ENCODE measurements at regions not wholly inside any gene's neighbourhood (a gene's known extent, or its start where the extent isn't known, plus 50 kb on each side); places are given as distances from the start of the nearest gene placed in this dataset.

- H3K4me2 ChIP-seq = no peak overlapping the region
- H3K36me3 ChIP-seq (ENCODE audit: insufficient read depth) = no peaks in the 10 kb centered on the region
- no peak overlapping the region for H3K9ac ChIP-seq
- no peak overlapping the region for H3K4me3 ChIP-seq (IDR thresholded peaks at IDR 0.05; ENCODE audit: insufficient read depth, low read depth, low read length)
- no peak overlapping the region for H3K27ac ChIP-seq
- H3K4me1 ChIP-seq (ENCODE audit: low read depth, poor library complexity, severe bottlenecking) = no peaks in the 10 kb centered on the region
- no peaks in the 10 kb centered on the region for H4K20me1 ChIP-seq (ENCODE audit: insufficient read depth)
- H3K27me3 ChIP-seq (ENCODE audit: insufficient read depth, low read depth) = no peaks in the 10 kb centered on the region
- no peak overlapping the region for H2AFZ ChIP-seq (ENCODE audit: low read depth)
- no peaks in the 10 kb centered on the region for H3K79me2 ChIP-seq (ENCODE audit: insufficient read depth, low read depth)
- TF ChIP-seq CTCF (conservative IDR thresholded peaks at IDR 0.05; ENCODE audit: low read depth, low read length) = no peak
These were observed 625.1 kb downstream of the HS3ST4 start for GRCh38 chr16:26316683-26317464.

- Histone ChIP-seq H3K4me3 (IDR thresholded peaks at IDR 0.05; ENCODE audit: insufficient read depth, low read depth, low read length) (no peak overlapping the region), H3K27me3 (ENCODE audit: insufficient read depth, low read depth) (no peaks in the 10 kb centered on the region), H3K9ac (no peak overlapping the region), H3K27ac (no peak overlapping the region), H2AFZ (ENCODE audit: low read depth) (no peak overlapping the region), H3K79me2 (ENCODE audit: insufficient read depth, low read depth) (no peaks in the 10 kb centered on the region), H3K4me1 (ENCODE audit: low read depth, poor library complexity, severe bottlenecking) (no peaks in the 10 kb centered on the region), H3K36me3 (ENCODE audit: insufficient read depth) (no peaks in the 10 kb centered on the region), H4K20me1 (ENCODE audit: insufficient read depth) (no peaks in the 10 kb centered on the region), H3K4me2 (no peak overlapping the region)
- no peak for TF ChIP-seq CTCF (conservative IDR thresholded peaks at IDR 0.05; ENCODE audit: low read depth, low read length)
These were observed 626.1 kb downstream of the HS3ST4 start for GRCh38 chr16:26317885-26318284.

GRCh38 chr16:26330654-26331053 lies 638.9 kb downstream of the HS3ST4 start:
- no peak overlapping the region for H3K27ac ChIP-seq
- H3K4me1 ChIP-seq (ENCODE audit: low read depth, poor library complexity, severe bottlenecking) = no peaks in the 10 kb centered on the region
- no peak overlapping the region for H3K9ac ChIP-seq
- H3K4me3 ChIP-seq (IDR thresholded peaks at IDR 0.05; ENCODE audit: insufficient read depth, low read depth, low read length) = no peak overlapping the region
- TF ChIP-seq CTCF (conservative IDR thresholded peaks at IDR 0.05; ENCODE audit: low read depth, low read length) = no peak
- H4K20me1 ChIP-seq (ENCODE audit: insufficient read depth) = no peaks in the 10 kb centered on the region
- H2AFZ ChIP-seq (ENCODE audit: low read depth) = no peak overlapping the region
- H3K27me3 ChIP-seq (ENCODE audit: insufficient read depth, low read depth) = no peaks in the 10 kb centered on the region
- H3K36me3 ChIP-seq (ENCODE audit: insufficient read depth) = no peaks in the 10 kb centered on the region
- no peak overlapping the region for H3K4me2 ChIP-seq
- no peaks in the 10 kb centered on the region for H3K79me2 ChIP-seq (ENCODE audit: insufficient read depth, low read depth)

- Histone ChIP-seq H2AFZ (ENCODE audit: low read depth) (no peak overlapping the region), H3K27me3 (ENCODE audit: insufficient read depth, low read depth) (no peaks in the 10 kb centered on the region), H4K20me1 (ENCODE audit: insufficient read depth) (no peaks in the 10 kb centered on the region), H3K27ac (no peak overlapping the region), H3K4me1 (ENCODE audit: low read depth, poor library complexity, severe bottlenecking) (no peaks in the 10 kb centered on the region), H3K36me3 (ENCODE audit: insufficient read depth) (no peaks in the 10 kb centered on the region), H3K79me2 (ENCODE audit: insufficient read depth, low read depth) (no peaks in the 10 kb centered on the region), H3K9ac (no peak overlapping the region), H3K4me2 (no peak overlapping the region), H3K4me3 (IDR thresholded peaks at IDR 0.05; ENCODE audit: insufficient read depth, low read depth, low read length) (no peak overlapping the region)
- TF ChIP-seq CTCF (conservative IDR thresholded peaks at IDR 0.05; ENCODE audit: low read depth, low read length) = no peak
These were observed 642.7 kb downstream of the HS3ST4 start for GRCh38 chr16:26334218-26335111.
